PFSK-1 (cell line): ENCODE measurements at regions not wholly inside any gene's neighbourhood (a gene's known extent, or its start where the extent isn't known, plus 50 kb on each side); places are given as distances from the start of the nearest gene placed in this dataset.

Experiments
- POLR2AphosphoS5 ChIP-seq: IDR thresholded peaks from 2 replicates; pipeline ENCODE4 v1.6.1; 2012; ENCODE audit warnings: low read depth, mild to moderate bottlenecking, control low read depth, low read length, moderate library complexity
- REST ChIP-seq, 2 experiments: IDR thresholded peaks; 2 replicates each; pipeline versions ENCODE4 v1.6.1 to v1.8.0; 2011 to 2012; ENCODE audit warnings: low read depth in 2 of 2, low read length in 2 of 2, control low read depth in 1 of 2, inconsistent platforms in 1 of 2, mild to moderate bottlenecking in 1 of 2, moderate library complexity in 1 of 2; ENCODE audit not compliant: insufficient read depth in 1 of 2
- SIN3A ChIP-seq: IDR thresholded peaks from 2 replicates; pipeline ENCODE4 v1.6.1; 2012; ENCODE audit warnings: mild to moderate bottlenecking, low read length, moderate library complexity, borderline replicate concordance; ENCODE audit not compliant: insufficient read depth
- TAF1 ChIP-seq: IDR thresholded peaks from 2 replicates; pipeline ENCODE4 v1.6.1; 2012; ENCODE audit warnings: low read length, control low read depth, borderline replicate concordance; ENCODE audit not compliant: insufficient read depth

- TF ChIP-seq TAF1 = no peak
- TF ChIP-seq POLR2AphosphoS5 = no peak
- TF ChIP-seq SIN3A = no peak
- TF ChIP-seq REST (IDR thresholded peaks at IDR 0.05; ENCODE audit: insufficient read depth in 1 of 2, low read depth in 2 of 2, low read length in 2 of 2) = no peak
Observed at GRCh38 chr19:28027116-28027515, 1185.8 kb downstream of the UQCRFS1 start.
